HCT116 (cell line): ENCODE measurements at regions not wholly inside any gene's neighbourhood (a gene's known extent, or its start where the extent isn't known, plus 50 kb on each side); places are given as distances from the start of the nearest gene placed in this dataset.

Experiments used
- ATAC-seq: fragments of 200-7000 bp; cut with Tn5 transposase; 2 replicates; pipeline ENCODE4 v1.9.1; 2020; ENCODE audit warnings: mild to moderate bottlenecking, moderate library complexity
- BruUV-seq: library from RNA; stranded (reverse); fragments of 400-500 nt; replicated peaks from 2 replicates; lab custom pipeline; 2021; lab: Mats Ljungman, UMichigan
- CTCF ChIA-PET: fragments of 300-600 bp; sonication (Branson Sonifier 250); formaldehyde crosslinking; loops from one replicate; lab custom pipeline; 2021; ENCODE audit warnings: antibody characterized with exemption; lab: Charles Lee
- POLR2A ChIA-PET: fragments of 300-600, 350-600 bp; sonication (Branson Sonifier 250); formaldehyde crosslinking; loops from one replicate; lab custom pipeline; 2021; ENCODE audit warnings: antibody characterized with exemption; lab: Charles Lee
- RAD21 ChIA-PET, 2 experiments: fragments of 300-600 bp; sonication (Branson Sonifier 250); formaldehyde crosslinking; loops; one replicate each; lab custom pipeline; 2023; ENCODE audit warnings: low total read pairs in 2 of 2; ENCODE audit not compliant: uncharacterized antibody in 2 of 2, unreplicated experiment in 2 of 2, low non-redundant PET in 1 of 2; lab: Charles Lee
- DNase-seq: peaks from one replicate; pipeline ENCODE4 v3.0.0-alpha.2; 2010; ENCODE audit warnings: low read depth, low spot score
- H2AFZ ChIP-seq: fragments of 200-600 bp; shearing (Covaris generic), sonication (generic); 2 replicates; pipeline ENCODE4 v1.6.1; 2017; ENCODE audit warnings: low read depth, mixed run types, mixed read lengths, antibody characterized with exemption, low read length; ENCODE audit not compliant: poor library complexity, severe bottlenecking
- H3K27ac ChIP-seq: 2 replicates; pipeline ENCODE4 v1.5.1; 2012; ENCODE audit warnings: low read depth, low read length
- H3K27me3 ChIP-seq: fragments of 200-600 bp; sonication (generic); 2 replicates; pipeline ENCODE4 v1.6.1; 2016; ENCODE audit warnings: mixed run types, low read length, mixed read lengths; ENCODE audit not compliant: insufficient read depth
- H3K36me3 ChIP-seq, 2 experiments: fragments of 200-500 bp in 1 of 2; fragments of 200-600 bp in 1 of 2; sonication (Bioruptor generic) in 1 of 2; sonication (generic) in 1 of 2; 2 replicates each; pipeline versions ENCODE4 v1.5.1 to v1.6.1; 2014 to 2016; ENCODE audit warnings: low read length in 2 of 2, inconsistent platforms in 1 of 2, mixed read lengths in 1 of 2, mixed run types in 1 of 2; ENCODE audit not compliant: insufficient read depth in 2 of 2, control insufficient read depth in 1 of 2
- H3K4me1 ChIP-seq, 2 experiments: fragments of 200-600 bp in 1 of 2; sonication (generic) in 1 of 2; 2 replicates each; pipeline versions ENCODE4 v1.5.1 to v1.6.1; 2012 to 2017; ENCODE audit warnings: low read length in 2 of 2, inconsistent platforms in 1 of 2, mild to moderate bottlenecking in 1 of 2, mixed read lengths in 1 of 2, mixed run types in 1 of 2, moderate library complexity in 1 of 2; ENCODE audit not compliant: insufficient read depth in 2 of 2, control insufficient read depth in 1 of 2
- H3K4me2 ChIP-seq: fragments of 200-600 bp; sonication (generic); 2 replicates; pipeline ENCODE4 v1.6.1; 2017; ENCODE audit warnings: mixed run types, low read length, mixed read lengths
- H3K4me3 ChIP-seq, 2 experiments: fragments of 200-600 bp in 1 of 2; sonication (generic) in 1 of 2; replicated peaks in 1 of 2; 2 replicates each; pipeline ENCODE4 v1.5.1; 2011 to 2016; ENCODE audit warnings: low read length in 2 of 2, control low read depth in 1 of 2, low read depth in 1 of 2, mild to moderate bottlenecking in 1 of 2, mixed read lengths in 1 of 2, mixed run types in 1 of 2
- H3K79me2 ChIP-seq: fragments of 200-600 bp; sonication (generic); 2 replicates; pipeline ENCODE4 v1.6.1; 2017; ENCODE audit warnings: mild to moderate bottlenecking, mixed run types, low read length, moderate library complexity, mixed read lengths; ENCODE audit not compliant: insufficient read depth
- H3K9ac ChIP-seq: fragments of 200-600 bp; sonication (generic); 2 replicates; pipeline ENCODE4 v1.6.1; 2016; ENCODE audit warnings: low read length, mixed read lengths
- H3K9me2 ChIP-seq: fragments of 200-600 bp; sonication (generic), shearing (Covaris generic); 2 replicates; pipeline ENCODE4 v1.6.1; 2017; ENCODE audit warnings: mixed run types, mild to moderate bottlenecking, moderate library complexity; ENCODE audit not compliant: insufficient read depth
- H3K9me3 ChIP-seq, 2 experiments: fragments of 200-500 bp in 1 of 2; fragments of 200-600 bp in 1 of 2; sonication (Bioruptor generic) in 1 of 2; sonication (generic) in 1 of 2; 2 replicates each; pipeline ENCODE4 v1.6.1; 2014 to 2017; ENCODE audit warnings: low read length in 2 of 2, mixed read lengths in 2 of 2, inconsistent platforms in 1 of 2, low read depth in 1 of 2, mild to moderate bottlenecking in 1 of 2, mixed run types in 1 of 2, moderate library complexity in 1 of 2; ENCODE audit not compliant: control insufficient read depth in 1 of 2, insufficient read depth in 1 of 2
- H4K20me1 ChIP-seq: fragments of 200-600 bp; sonication (generic), shearing (Covaris generic); 2 replicates; pipeline ENCODE4 v1.6.1; 2017; ENCODE audit warnings: mixed run types, mild to moderate bottlenecking, moderate library complexity; ENCODE audit not compliant: insufficient read depth
- ELF1 ChIP-seq: IDR thresholded peaks from 2 replicates; pipeline ENCODE4 v1.6.1; 2012; ENCODE audit warnings: low read depth, borderline replicate concordance
- EZH2phosphoT487 ChIP-seq: fragments of 200-600 bp; IDR thresholded peaks from 2 replicates; pipeline ENCODE4 v1.6.1; 2018; ENCODE audit warnings: antibody characterized with exemption, borderline replicate concordance
- FOSL1 ChIP-seq: IDR thresholded peaks from 2 replicates; pipeline ENCODE4 v1.6.1; 2012; ENCODE audit warnings: low read depth
- POLR2A ChIP-seq: IDR thresholded peaks from 2 replicates; pipeline ENCODE4 v1.7.0; 2011; ENCODE audit warnings: borderline replicate concordance; ENCODE audit not compliant: insufficient read depth, insufficient read length; ENCODE audit errors: extremely low read depth
- REST ChIP-seq: IDR thresholded peaks from 2 replicates; pipeline ENCODE4 v1.6.1; 2012; ENCODE audit warnings: low read depth
- SP1 ChIP-seq: IDR thresholded peaks from 2 replicates; pipeline ENCODE4 v1.6.1; 2012; ENCODE audit warnings: low read depth
- SRF ChIP-seq: IDR thresholded peaks from 2 replicates; pipeline ENCODE4 v1.6.1; 2012; ENCODE audit warnings: low read depth
- ZBTB33 ChIP-seq: IDR thresholded peaks from 2 replicates; pipeline ENCODE4 v1.6.1; 2011; ENCODE audit warnings: mild to moderate bottlenecking, low read length, moderate library complexity; ENCODE audit not compliant: insufficient replicate concordance; ENCODE audit errors: extremely low read depth
- ZFX ChIP-seq: fragments of 450-650 bp; IDR thresholded peaks from 2 replicates; pipeline ENCODE4 v1.6.1; 2017
- ZNF274 ChIP-seq: fragments of 200-500 bp; sonication (Bioruptor generic); IDR thresholded peaks from 2 replicates; pipeline ENCODE4 v1.6.1; 2014; ENCODE audit warnings: mild to moderate bottlenecking, low read depth, low read length, inconsistent platforms
- intact Hi-C: fragments of 100-400 bp; cut with micrococcal nuclease; formaldehyde crosslinking; loops from 2 replicates; pipeline ENCODE4 v1.10.0; 2022

- Histone ChIP-seq H3K9me2 (no peaks in the 10 kb centered on the region), H3K4me2 (no peak overlapping the region), H3K9me3 (peaks cover 0 to 6% of the 10 kb centered on the region in 2 experiments; a peak in 2 of 4 replicates), H2AFZ (no peak overlapping the region), H3K79me2 (no peaks in the 10 kb centered on the region), H3K36me3 (no peaks in the 10 kb centered on the region), H3K9ac (no peak overlapping the region), H4K20me1 (no peaks in the 10 kb centered on the region), H3K27me3 (no peaks in the 10 kb centered on the region), H3K27ac (no peak overlapping the region), H3K4me3 (no peak overlapping the region), H3K4me1 (no peaks in the 10 kb centered on the region)
- intact Hi-C loops: no loop called here
- POLR2A ChIA-PET: no interaction called here
- CTCF ChIA-PET: no interaction called here
- TF ChIP-seq POLR2A (no peak), ZBTB33 (no peak), FOSL1 (no peak), SRF (no peak)
- no peak for DNase-seq
- ATAC-seq: no peak
- RAD21 ChIA-PET: no interaction called here
- BruUV-seq: no TSS peak
Observed at GRCh38 chr6:91420243-91420642, 833.4 kb upstream of the MAP3K7 start.

- POLR2A ChIA-PET: no interaction called here
- DNase-seq: no peak
- intact Hi-C loops: no loop called here
- no peaks in the 10 kb centered on the region for H3K27me3 ChIP-seq
- TF ChIP-seq ZFX: no peak
- TF ChIP-seq ZNF274: no peak
- no peak for TF ChIP-seq SP1
- no peak for TF ChIP-seq REST
- no peak for TF ChIP-seq ELF1
- TF ChIP-seq EZH2phosphoT487: no peak
- no peak for TF ChIP-seq POLR2A
- CTCF ChIA-PET: no interaction called here
- no peaks in the 10 kb centered on the region for H3K79me2 ChIP-seq
- no peaks in the 10 kb centered on the region for H4K20me1 ChIP-seq
- H3K27ac ChIP-seq: no peak overlapping the region
- no TSS peak for BruUV-seq
- RAD21 ChIA-PET: no interaction called here
- H3K4me2 ChIP-seq: no peak overlapping the region
- H3K9ac ChIP-seq: no peak overlapping the region
- no peaks in the 10 kb centered on the region for H3K9me2 ChIP-seq
- no peak overlapping the region for H2AFZ ChIP-seq
- peaks cover 0 to 15% of the 10 kb centered on the region in 2 experiments; a peak in 2 of 4 replicates for H3K9me3 ChIP-seq
- no peaks in the 10 kb centered on the region for H3K36me3 ChIP-seq
- H3K4me3 ChIP-seq: no peak overlapping the region
- H3K4me1 ChIP-seq: no peaks in the 10 kb centered on the region
- no peak for ATAC-seq
Observed at GRCh38 chr6:91415031-91415605, 828.2 kb upstream of the MAP3K7 start.
